ENCODE measurements at regions not wholly inside any gene's neighbourhood (a gene's known extent, or its start where the extent isn't known, plus 50 kb on each side); places are given as distances from the start of the nearest gene placed in this dataset.
A peak's percentile ranks its signal among the peaks of the same experiment; 100 is the strongest.

DNA sequence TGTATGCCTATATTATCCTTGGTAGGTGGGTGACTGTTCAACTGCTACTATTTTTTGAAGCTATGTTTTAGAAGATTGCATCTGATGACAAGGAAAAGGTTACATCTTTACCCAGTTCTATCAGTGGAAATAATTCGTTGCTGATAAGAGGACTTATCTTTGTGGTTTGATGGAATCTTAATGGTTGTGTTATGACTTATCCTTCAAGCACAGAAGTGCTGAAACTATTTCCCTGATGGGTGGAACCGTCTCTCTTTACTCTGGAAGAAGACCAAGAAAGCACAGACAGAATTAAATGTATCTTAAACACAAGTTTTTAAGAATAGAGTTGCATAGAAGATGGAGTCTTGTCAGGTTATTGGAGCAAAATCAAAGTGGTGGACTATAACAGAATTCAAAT lies 437.7 kb upstream of the KAZN start:
- Histone ChIP-seq H3K27ac (ENCODE audit: low read depth in 1 of 2, low read length in 1 of 2) (no peak overlapping the region), H3K4me3 (no peak overlapping the region), H3K9ac (ENCODE audit: insufficient read depth in 1 of 2, low read length in 2 of 2) (no peak overlapping the region), H3K36me3 (ENCODE audit: control insufficient read depth in 4 of 4, insufficient read depth in 4 of 4, low read length in 4 of 4) (no peaks in the 10 kb centered on the region), H3K9me3 (ENCODE audit: control insufficient read depth in 4 of 4, insufficient read depth in 3 of 4, low read length in 3 of 4) (peaks cover 1 to 11% (median 7%) of the 10 kb centered on the region in 4 donors), H3K27me3 (ENCODE audit: control insufficient read depth in 3 of 3, insufficient read depth in 3 of 3, low read length in 2 of 3) (no peaks in the 10 kb centered on the region), H3K4me1 (ENCODE audit: control insufficient read depth in 5 of 5, insufficient read depth in 5 of 5, low read length in 5 of 5) (peaks cover 0 to 25% (median 7%) of the 10 kb centered on the region in 5 donors)
- ATAC-seq (ENCODE audit: insufficient read depth, low FRiP score) (no peak), DNase-seq (peak in 2 of 3 donors; percentile 40 to 60)
- TF ChIP-seq, protein P1, sequence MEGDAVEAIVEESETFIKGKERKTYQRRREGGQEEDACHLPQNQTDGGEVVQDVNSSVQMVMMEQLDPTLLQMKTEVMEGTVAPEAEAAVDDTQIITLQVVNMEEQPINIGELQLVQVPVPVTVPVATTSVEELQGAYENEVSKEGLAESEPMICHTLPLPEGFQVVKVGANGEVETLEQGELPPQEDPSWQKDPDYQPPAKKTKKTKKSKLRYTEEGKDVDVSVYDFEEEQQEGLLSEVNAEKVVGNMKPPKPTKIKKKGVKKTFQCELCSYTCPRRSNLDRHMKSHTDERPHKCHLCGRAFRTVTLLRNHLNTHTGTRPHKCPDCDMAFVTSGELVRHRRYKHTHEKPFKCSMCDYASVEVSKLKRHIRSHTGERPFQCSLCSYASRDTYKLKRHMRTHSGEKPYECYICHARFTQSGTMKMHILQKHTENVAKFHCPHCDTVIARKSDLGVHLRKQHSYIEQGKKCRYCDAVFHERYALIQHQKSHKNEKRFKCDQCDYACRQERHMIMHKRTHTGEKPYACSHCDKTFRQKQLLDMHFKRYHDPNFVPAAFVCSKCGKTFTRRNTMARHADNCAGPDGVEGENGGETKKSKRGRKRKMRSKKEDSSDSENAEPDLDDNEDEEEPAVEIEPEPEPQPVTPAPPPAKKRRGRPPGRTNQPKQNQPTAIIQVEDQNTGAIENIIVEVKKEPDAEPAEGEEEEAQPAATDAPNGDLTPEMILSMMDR (IDR thresholded peaks at IDR 0.05; ENCODE audit: control extremely low read depth, extremely low read depth), result no peak
- 22 to 53% methylated on average over 2 of the region's 2 CpGs for WGBS, 2 donors

DNA sequence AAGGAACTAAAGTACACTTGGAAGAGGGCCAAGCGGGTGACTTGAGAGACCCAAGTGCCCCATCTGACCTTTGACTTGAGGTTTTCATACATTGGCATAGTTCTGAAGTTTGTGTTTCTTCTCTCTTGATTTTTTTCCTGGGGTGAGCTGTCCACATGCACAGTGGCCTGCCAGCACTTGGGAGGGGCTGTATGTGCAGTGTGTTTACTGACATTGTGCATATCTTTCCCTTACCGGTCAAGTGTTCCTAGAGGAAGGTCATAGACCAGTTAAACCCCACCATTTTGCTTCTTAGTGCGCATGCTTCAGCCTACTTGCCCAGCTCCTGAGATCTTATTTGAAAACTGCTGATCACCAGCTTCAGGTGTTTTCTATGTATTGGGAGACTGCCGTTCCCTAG lies 435.2 kb upstream of the KAZN start:
- ATAC-seq (ENCODE audit: insufficient read depth, low FRiP score), result no peak
- H3K9ac ChIP-seq (ENCODE audit: insufficient read depth in 1 of 2, low read length in 2 of 2), result no peak overlapping the region
- H3K4me1 ChIP-seq (ENCODE audit: control insufficient read depth in 5 of 5, insufficient read depth in 5 of 5, low read length in 5 of 5), result peaks cover 0 to 36% (median 11%) of the 10 kb centered on the region in 5 donors
- H3K4me3 ChIP-seq, result no peak overlapping the region
- peaks cover 1 to 8% (median 6%) of the 10 kb centered on the region in 4 donors for H3K9me3 ChIP-seq (ENCODE audit: control insufficient read depth in 4 of 4, insufficient read depth in 3 of 4, low read length in 3 of 4)
- no peaks in the 10 kb centered on the region for H3K27me3 ChIP-seq (ENCODE audit: control insufficient read depth in 3 of 3, insufficient read depth in 3 of 3, low read length in 2 of 3)
- no peak for DNase-seq
- no peaks in the 10 kb centered on the region for H3K36me3 ChIP-seq (ENCODE audit: control insufficient read depth in 4 of 4, insufficient read depth in 4 of 4, low read length in 4 of 4)
- 84 to 89% methylated on average over 4 of the region's 4 CpGs for WGBS, 2 donors
- TF ChIP-seq, protein P1 (IDR thresholded peaks at IDR 0.05; ENCODE audit: control extremely low read depth, extremely low read depth), result no peak
- H3K27ac ChIP-seq (ENCODE audit: low read depth in 1 of 2, low read length in 1 of 2), result no peak overlapping the region

DNA sequence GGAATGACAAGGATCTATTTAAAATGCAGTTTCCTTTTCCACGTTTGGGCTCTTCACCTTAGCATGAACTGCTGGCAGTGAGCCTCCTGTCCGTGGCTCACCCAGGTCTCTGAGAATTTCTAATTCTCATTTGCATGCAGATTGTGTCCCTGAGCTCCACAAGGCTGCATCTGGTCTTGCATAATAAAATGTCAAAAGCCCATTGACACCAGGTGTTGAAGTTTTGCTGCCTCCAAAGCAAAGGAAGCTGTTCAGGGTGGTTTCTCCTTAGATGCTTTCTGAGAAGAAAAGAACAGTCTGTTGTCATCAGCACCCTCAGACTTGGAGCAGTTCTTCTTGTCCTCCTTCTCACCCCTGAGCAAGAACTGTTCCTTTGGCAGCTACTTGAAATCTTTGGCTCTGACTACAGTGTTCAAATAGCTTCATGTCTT lies 433.1 kb upstream of the KAZN start:
- DNase-seq (peak in 2 of 3 donors; percentile 67 to 82), ATAC-seq (ENCODE audit: insufficient read depth, low FRiP score) (no peak)
- Histone ChIP-seq H3K9me3 (ENCODE audit: control insufficient read depth in 4 of 4, insufficient read depth in 3 of 4, low read length in 3 of 4) (peaks cover 1 to 7% (median 3%) of the 10 kb centered on the region in 4 donors), H3K9ac (ENCODE audit: insufficient read depth in 1 of 2, low read length in 2 of 2) (no peak overlapping the region), H3K4me1 (ENCODE audit: control insufficient read depth in 5 of 5, insufficient read depth in 5 of 5, low read length in 5 of 5) (peaks cover 0 to 37% (median 11%) of the 10 kb centered on the region in 5 donors), H3K27me3 (ENCODE audit: control insufficient read depth in 3 of 3, insufficient read depth in 3 of 3, low read length in 2 of 3) (no peaks in the 10 kb centered on the region), H3K27ac (ENCODE audit: low read depth in 1 of 2, low read length in 1 of 2) (no peak overlapping the region), H3K4me3 (no peak overlapping the region), H3K36me3 (ENCODE audit: control insufficient read depth in 4 of 4, insufficient read depth in 4 of 4, low read length in 4 of 4) (no peaks in the 10 kb centered on the region)
- 11 to 22% methylated on average over 2 of the region's 2 CpGs for WGBS, 2 donors
- TF ChIP-seq, protein P1 (IDR thresholded peaks at IDR 0.05; ENCODE audit: control extremely low read depth, extremely low read depth), result no peak

DNA sequence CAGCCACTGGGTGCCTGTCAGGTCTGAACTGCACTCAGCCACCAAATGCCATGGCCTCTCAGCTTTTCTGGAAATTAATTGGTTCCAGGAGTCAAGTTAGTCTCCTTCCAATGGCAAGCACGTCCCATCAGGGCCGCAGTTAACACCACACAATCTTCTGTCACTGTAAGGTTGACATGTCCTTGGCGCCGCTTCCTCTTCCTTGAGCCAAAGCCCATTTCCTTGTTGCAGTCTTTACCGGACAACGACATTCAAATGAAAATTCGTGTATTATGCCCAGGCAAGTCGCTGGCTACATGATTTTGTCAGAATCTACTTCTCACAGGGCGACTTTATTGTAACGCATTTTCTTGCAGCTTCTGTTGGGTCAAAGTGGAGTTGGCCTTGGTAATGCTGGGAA lies 430.6 kb upstream of the KAZN start:
- ATAC-seq (ENCODE audit: insufficient read depth, low FRiP score), result no peak

More for the DNA sequence above, 430.6 kb upstream of the KAZN start:
- TF ChIP-seq, protein P1 (IDR thresholded peaks at IDR 0.05; ENCODE audit: control extremely low read depth, extremely low read depth), result no peak
- peaks cover 0 to 26% (median 4%) of the 10 kb centered on the region in 5 donors for H3K4me1 ChIP-seq (ENCODE audit: control insufficient read depth in 5 of 5, insufficient read depth in 5 of 5, low read length in 5 of 5)
- no peaks in the 10 kb centered on the region for H3K36me3 ChIP-seq (ENCODE audit: control insufficient read depth in 4 of 4, insufficient read depth in 4 of 4, low read length in 4 of 4)
- H3K9me3 ChIP-seq (ENCODE audit: control insufficient read depth in 4 of 4, insufficient read depth in 3 of 4, low read length in 3 of 4), result peaks cover 1 to 5% (median 3%) of the 10 kb centered on the region in 4 donors
- no peak overlapping the region for H3K9ac ChIP-seq (ENCODE audit: insufficient read depth in 1 of 2, low read length in 2 of 2)
- H3K4me3 ChIP-seq, result no peak overlapping the region
- no peak overlapping the region for H3K27ac ChIP-seq (ENCODE audit: low read depth in 1 of 2, low read length in 1 of 2)
- WGBS, 2 donors, result 72 to 75% methylated on average over 10 of the region's 10 CpGs
- no peaks in the 10 kb centered on the region for H3K27me3 ChIP-seq (ENCODE audit: control insufficient read depth in 3 of 3, insufficient read depth in 3 of 3, low read length in 2 of 3)
- peak; percentile 83 to 94 (median 88) for DNase-seq
